NCI-H1105 (cell line): ENCODE measurements at regions not wholly inside any gene's neighbourhood (a gene's known extent, or its start where the extent isn't known, plus 50 kb on each side); places are given as distances from the start of the nearest gene placed in this dataset.

Source experiments
- DNase-seq: peaks from one replicate; lab custom pipeline; 2025; lab: John Stamatoyannopoulos, UW

GRCh38 chr3:159532577-159532976 is 456.1 kb upstream of the IL12A start:
- no peak for DNase-seq

GRCh38 chr3:159534496-159534895 is 454.1 kb upstream of the IL12A start:
- DNase-seq = no peak

DNA sequence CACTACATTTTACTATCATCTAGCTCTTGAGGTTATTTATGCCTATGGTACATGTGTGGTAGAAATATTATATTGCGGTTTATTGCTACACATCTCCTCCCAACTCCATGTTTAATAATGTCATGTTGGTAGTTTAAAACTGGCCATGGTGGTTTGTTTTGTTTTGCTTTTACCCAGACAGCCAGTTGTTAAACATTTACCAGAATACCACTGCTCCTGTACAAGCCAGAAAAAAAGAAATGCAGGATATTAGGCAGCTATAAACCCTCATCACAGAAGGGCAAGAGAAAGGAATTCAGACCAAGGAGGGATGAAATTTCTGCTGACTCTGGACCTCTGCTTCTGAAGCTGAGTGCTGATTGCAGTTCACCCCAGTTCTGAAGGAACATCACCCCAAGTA is 451.8 kb upstream of the IL12A start:
- no peak for DNase-seq

- DNase-seq = no peak
Measured at GRCh38 chr3:159538507-159538906, 450.1 kb upstream of the IL12A start.

GRCh38 chr3:159540882-159541495 is 447.6 kb upstream of the IL12A start:
- no peak for DNase-seq

- DNase-seq = no peak
Measured at GRCh38 chr3:159548675-159549335, 439.8 kb upstream of the IL12A start.

DNA sequence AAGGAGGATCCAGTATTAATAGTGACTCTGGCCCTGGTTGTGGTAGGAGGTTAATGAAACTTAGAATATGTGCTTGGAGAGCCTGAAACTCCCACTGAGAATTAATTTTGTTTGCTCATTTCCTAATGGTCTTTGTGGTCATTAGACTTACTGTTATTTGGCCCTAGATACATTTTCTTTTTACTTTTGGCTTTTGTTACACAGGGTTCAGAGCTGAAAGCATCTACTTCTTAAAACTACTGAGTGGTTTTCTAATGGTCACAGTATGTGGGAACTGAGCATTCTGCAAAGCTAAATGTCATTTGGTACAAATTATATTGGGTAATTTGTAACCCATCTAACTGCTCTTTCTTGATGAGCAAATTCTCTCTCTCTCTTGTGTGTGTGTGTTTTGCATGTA is 433.4 kb upstream of the IL12A start:
- DNase-seq = no peak

GRCh38 chr3:159559771-159560170 is 428.9 kb upstream of the IL12A start:
- DNase-seq = no peak

GRCh38 chr3:159560214-159560979 is 428.2 kb upstream of the IL12A start:
- no peak for DNase-seq

- DNase-seq = no peak
Measured at GRCh38 chr3:159565313-159565712, 423.3 kb upstream of the IL12A start.

DNA sequence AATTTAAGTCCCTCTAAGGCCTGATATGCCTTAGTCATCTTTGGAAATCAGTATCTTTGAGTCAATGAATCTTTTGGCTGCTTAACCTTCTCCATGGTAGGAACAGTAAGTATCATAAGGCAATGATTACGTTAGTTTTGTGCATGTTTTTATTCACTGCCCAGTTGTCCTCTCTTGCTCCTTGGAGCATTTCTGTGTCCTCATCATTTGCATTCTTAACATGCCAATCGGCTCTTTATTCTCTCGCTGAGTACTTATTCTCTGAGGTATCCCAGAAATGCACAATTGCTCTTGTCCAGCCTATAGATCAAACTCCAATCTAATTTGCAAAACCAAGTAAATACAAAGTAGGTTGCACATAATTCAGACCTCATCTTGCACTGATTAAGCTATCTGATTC is 405.0 kb upstream of the IL12A start:
- DNase-seq = no peak

- DNase-seq = no peak
Measured at GRCh38 chr3:159584421-159584820, 404.2 kb upstream of the IL12A start.

DNA sequence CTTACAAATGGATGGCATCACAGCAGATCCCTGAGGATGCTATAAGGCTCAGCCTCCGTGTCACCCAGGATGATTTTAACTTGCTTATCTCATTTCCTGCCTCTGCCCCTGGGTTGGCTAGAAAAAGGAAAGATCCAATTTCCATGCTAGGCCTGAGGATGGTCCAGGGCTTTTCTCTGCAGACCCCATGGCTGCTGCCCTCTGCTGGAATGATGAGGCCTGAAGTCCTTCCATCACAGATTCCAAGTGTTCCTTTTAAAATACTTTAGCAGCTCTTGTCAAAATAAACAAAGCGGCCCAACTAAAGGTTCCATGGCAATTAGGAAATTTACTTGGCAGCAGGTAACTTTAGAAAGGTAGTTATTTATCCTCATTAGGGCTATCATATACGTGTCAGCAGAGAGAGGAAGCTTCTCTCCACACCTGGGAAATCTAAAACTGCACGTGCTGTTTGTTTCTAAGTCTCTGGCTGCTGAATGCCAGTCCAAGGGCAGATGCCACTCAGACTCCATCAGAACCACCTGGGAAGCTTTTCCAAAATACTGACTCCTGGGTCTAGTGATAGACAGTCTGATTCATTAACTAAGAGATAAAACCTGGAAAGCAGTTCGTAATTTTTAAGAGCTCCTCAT is 401.9 kb upstream of the IL12A start:
- peak; percentile 49 for DNase-seq

GRCh38 chr3:159593927-159594605 is 394.6 kb upstream of the IL12A start:
- DNase-seq = peak; percentile 50

DNA sequence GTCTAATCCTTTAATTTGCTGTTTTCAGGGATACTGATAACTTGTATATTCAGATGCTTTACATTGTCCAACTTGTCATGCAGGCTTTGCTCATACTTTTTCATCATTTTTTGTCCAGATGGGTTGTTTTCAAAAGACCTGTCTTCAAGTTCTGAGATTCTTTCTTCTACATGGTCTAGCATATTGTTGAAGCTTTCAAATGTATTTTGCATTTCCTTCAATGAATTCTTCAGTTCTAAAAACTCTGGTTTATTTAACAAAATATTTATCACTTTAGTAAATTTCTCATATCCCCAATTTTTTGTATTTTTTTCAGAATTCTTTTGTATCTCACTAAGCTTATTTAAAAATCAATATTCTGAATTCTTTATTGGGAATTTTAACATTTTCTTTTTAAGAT is 388.3 kb upstream of the IL12A start:
- no peak for DNase-seq

DNA sequence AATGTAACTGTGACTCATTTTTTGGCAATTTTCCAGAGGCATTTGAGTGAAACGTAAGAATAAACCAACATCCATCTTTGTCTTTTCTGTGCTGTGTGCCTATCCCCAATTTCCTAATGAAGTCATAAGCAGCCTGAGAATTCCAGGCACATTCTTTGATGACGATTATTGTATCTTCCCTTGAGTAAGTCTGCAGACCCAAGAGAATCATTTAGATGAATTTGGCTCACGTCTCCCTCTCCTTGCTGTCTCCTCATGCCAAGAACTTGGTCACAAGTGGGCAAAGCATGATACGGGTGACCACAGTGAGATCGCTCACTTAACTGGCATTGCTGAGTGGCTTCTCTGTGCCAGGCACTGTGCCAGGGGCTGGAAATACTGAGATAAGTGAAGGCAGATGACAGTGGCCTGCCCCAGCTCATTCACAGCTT is 384.5 kb upstream of the IL12A start:
- DNase-seq = no peak

DNA sequence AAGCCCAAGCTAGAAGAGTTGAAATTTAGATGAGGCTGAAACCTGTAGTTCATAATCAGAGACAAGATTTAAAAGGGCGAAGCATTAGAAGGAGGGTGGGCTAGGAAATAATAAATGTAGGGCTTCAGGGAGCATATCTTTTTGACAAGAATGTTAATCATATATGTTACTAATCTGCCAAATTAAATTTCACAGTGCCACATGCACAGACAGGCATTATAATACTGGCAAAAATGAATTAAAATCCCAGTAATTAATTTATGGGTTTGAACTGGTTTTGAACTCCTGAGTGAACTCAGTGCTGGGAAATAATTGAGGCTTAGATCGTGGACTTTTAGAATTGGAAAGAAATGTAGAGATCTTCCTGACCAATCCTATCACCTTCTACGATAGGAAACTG is 383.5 kb upstream of the IL12A start:
- no peak for DNase-seq

DNA sequence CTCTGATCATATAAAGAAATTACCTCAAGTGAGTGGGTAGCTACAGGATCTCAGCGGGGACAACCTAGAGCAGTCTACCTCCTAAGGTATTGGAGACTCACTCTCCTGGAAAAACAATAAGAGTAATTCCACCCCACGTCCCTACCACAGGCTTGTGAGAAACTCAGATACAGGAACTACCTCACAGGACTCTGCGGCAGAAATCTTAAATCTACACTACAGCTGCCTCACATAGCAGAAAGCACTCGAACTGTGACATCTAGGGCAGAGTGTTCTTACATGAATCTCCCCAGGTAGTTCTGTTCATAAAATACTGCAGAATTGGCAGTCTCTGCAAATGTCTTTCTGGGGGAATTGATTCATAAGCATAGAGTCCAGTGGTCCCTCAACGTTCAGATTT is 382.9 kb upstream of the IL12A start:
- DNase-seq = no peak

DNA sequence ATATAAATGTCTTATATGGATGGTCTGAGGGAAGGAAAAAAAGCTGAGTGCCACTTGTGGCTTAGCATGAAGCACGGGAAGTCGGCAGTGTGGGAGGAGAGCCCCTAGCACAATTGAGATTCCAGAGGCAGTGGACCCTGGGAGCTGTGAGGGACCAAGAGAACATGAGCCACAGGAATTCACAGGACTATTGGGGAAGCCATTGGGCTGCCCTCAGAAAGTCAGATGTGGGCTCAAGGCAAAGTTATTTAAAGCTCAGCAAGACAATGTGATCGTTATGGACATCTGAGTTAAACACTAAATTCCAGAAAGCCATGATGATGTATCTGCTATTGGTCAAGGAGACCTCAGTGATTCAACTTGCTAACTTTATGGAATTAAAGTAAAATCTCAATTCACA is 380.8 kb upstream of the IL12A start:
- no peak for DNase-seq

GRCh38 chr3:159608311-159608710 is 380.3 kb upstream of the IL12A start:
- DNase-seq = no peak

DNA sequence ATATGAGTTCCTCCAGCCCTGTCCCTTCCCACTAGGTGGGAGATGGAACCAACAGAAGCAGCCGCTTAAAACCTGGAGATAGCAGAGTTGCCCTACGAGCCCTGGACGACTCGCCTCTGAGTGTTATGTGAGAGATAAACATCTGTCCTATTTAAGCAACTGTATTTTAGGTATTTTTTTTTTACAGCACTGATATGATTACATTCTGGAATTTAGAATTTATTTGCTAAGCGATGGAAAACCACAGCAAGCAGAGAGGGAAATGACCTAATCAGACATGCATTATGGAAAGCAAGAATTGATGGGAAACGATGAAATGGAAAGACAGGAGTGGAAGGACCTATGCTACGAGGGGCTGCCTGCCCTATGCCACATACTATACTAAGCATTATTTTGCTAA is 379.0 kb upstream of the IL12A start:
- DNase-seq = no peak

GRCh38 chr3:159616234-159616825 is 372.3 kb upstream of the IL12A start:
- DNase-seq = peak; percentile 14
